Prostate gland (tissue), 2 donors: ENCODE measurements at regions not wholly inside any gene's neighbourhood (a gene's known extent, or its start where the extent isn't known, plus 50 kb on each side); places are given as distances from the start of the nearest gene placed in this dataset.

Experiments
- DNase-seq: peaks from one replicate; pipeline ENCODE4 v3.0.0-alpha.2; 2019; ENCODE audit warnings: low spot score
- H3K27ac ChIP-seq, 2 donors: fragments of 200-600 bp; sonication (generic); 2 replicates each; pipeline ENCODE4 v1.5.1; 2017 to 2019
- H3K27me3 ChIP-seq: fragments of 200-600 bp; sonication (generic); replicated peaks from 2 replicates; pipeline ENCODE4 v1.5.1; 2019; ENCODE audit not compliant: insufficient read depth
- H3K36me3 ChIP-seq, 2 donors: fragments of 200-600 bp; sonication (generic); 1 replicate in 1 of 2; 2 replicates in 1 of 2; pipeline versions ENCODE4 v1.5.1 to v1.8.1; 2017 to 2019
- H3K4me1 ChIP-seq: fragments of 200-600 bp; sonication (generic); replicated peaks from 2 replicates; pipeline ENCODE4 v1.5.1; 2019
- H3K4me3 ChIP-seq, 2 donors: fragments of 200-600 bp; sonication (generic); 2 replicates each; pipeline ENCODE4 v1.5.1; 2017 to 2019
- H3K9me3 ChIP-seq: fragments of 200-600 bp; sonication (generic); 2 replicates; pipeline ENCODE4 v1.5.1; 2017
- CTCF ChIP-seq, 4 experiments: fragments of 200-600 bp in 2 of 4; fragments of 450-650 bp in 2 of 4; sonication (generic) in 2 of 4; IDR thresholded peaks; 1 replicate in 3 of 4; 2 replicates in 1 of 4; pipeline ENCODE4 v1.5.1; 2016 to 2019; ENCODE audit warnings: antibody characterized with exemption in 4 of 4, mild to moderate bottlenecking in 2 of 4, moderate library complexity in 2 of 4
- POLR2A ChIP-seq: fragments of 450-650 bp; IDR thresholded peaks from one replicate; pipeline ENCODE4 v1.6.1; 2016; ENCODE audit warnings: antibody characterized with exemption, mild to moderate bottlenecking
- POLR2AphosphoS5 ChIP-seq: sonication (generic); formaldehyde crosslinking; IDR thresholded peaks from one replicate; pipeline ENCODE4 v1.6.1; 2017; ENCODE audit warnings: antibody characterized with exemption
- WGBS: methylation state at CpG from one replicate; pipeline ENCODE4 v1.1.5; 2018; 5-methylcytosine and 5-hydroxymethylcytosine counted together
- intact Hi-C: fragments of 100-400 bp; cut with DNase I; formaldehyde crosslinking; loops from one replicate; pipeline ENCODE4 v1.14.2; 2022

- H3K27ac ChIP-seq = no peak overlapping the region
- DNase-seq = no peak
- no peaks in the 10 kb centered on the region for H3K4me1 ChIP-seq
- 93% methylated on average over 1 of the region's 1 CpG for WGBS
- intact Hi-C loops = no loop called here
- H3K27me3 ChIP-seq = no peaks in the 10 kb centered on the region
- no peaks in the 10 kb centered on the region for H3K9me3 ChIP-seq
- TF ChIP-seq CTCF (IDR thresholded peaks at IDR 0.05) (no peak), POLR2A (no peak), POLR2AphosphoS5 (no peak)
- H3K36me3 ChIP-seq = no peaks in the 10 kb centered on the region
- no peak overlapping the region for H3K4me3 ChIP-seq
Measured at GRCh38 chr18:73693091-73693490, 454.5 kb downstream of the FBXO15 start.

- no peaks in the 10 kb centered on the region for H3K4me1 ChIP-seq
- TF ChIP-seq CTCF (IDR thresholded peaks at IDR 0.05) (no peak), POLR2AphosphoS5 (no peak), POLR2A (no peak)
- intact Hi-C loops = no loop called here
- H3K27ac ChIP-seq = no peak overlapping the region
- 83% methylated on average over 12 of the region's 12 CpGs for WGBS
- DNase-seq = no peak
- H3K9me3 ChIP-seq = no peaks in the 10 kb centered on the region
- no peaks in the 10 kb centered on the region for H3K27me3 ChIP-seq
- H3K4me3 ChIP-seq = no peak overlapping the region
- H3K36me3 ChIP-seq = no peaks in the 10 kb centered on the region
Measured at GRCh38 chr18:73691624-73692023, 456.0 kb downstream of the FBXO15 start.

GRCh38 chr18:73691118-73691517 is 456.5 kb downstream of the FBXO15 start:
- no peak for TF ChIP-seq POLR2AphosphoS5
- Histone ChIP-seq H3K9me3 (no peaks in the 10 kb centered on the region), H3K36me3 (no peaks in the 10 kb centered on the region), H3K4me3 (no peak overlapping the region), H3K4me1 (no peaks in the 10 kb centered on the region), H3K27me3 (no peaks in the 10 kb centered on the region), H3K27ac (no peak overlapping the region)
- WGBS = 56% methylated on average over 6 of the region's 6 CpGs
- DNase-seq = no peak
- intact Hi-C loops = no loop called here

GRCh38 chr18:73690222-73690621 is 457.4 kb downstream of the FBXO15 start:
- intact Hi-C loops = no loop called here
- Histone ChIP-seq H3K4me1 (no peaks in the 10 kb centered on the region), H3K27me3 (no peaks in the 10 kb centered on the region), H3K4me3 (no peak overlapping the region), H3K27ac (no peak overlapping the region), H3K36me3 (no peaks in the 10 kb centered on the region), H3K9me3 (no peaks in the 10 kb centered on the region)
- 70% methylated on average over 3 of the region's 3 CpGs for WGBS
- DNase-seq = no peak
- no peak for TF ChIP-seq POLR2A
- no peak for TF ChIP-seq CTCF (IDR thresholded peaks at IDR 0.05)
- TF ChIP-seq POLR2AphosphoS5 = no peak

- H3K36me3 ChIP-seq = no peaks in the 10 kb centered on the region
- no peak overlapping the region for H3K4me3 ChIP-seq
- H3K27ac ChIP-seq = no peak overlapping the region
- H3K9me3 ChIP-seq = no peaks in the 10 kb centered on the region
- 44% methylated on average over 9 of the region's 9 CpGs for WGBS
- H3K27me3 ChIP-seq = no peaks in the 10 kb centered on the region
- TF ChIP-seq POLR2AphosphoS5 (no peak), POLR2A (no peak), CTCF (IDR thresholded peaks at IDR 0.05) (no peak)
- H3K4me1 ChIP-seq = no peaks in the 10 kb centered on the region
- no peak for DNase-seq
- intact Hi-C loops = no loop called here
Measured at GRCh38 chr18:73688851-73689711, 458.6 kb downstream of the FBXO15 start.
